NOMO-1 (cell line): ENCODE measurements at regions not wholly inside any gene's neighbourhood (a gene's known extent, or its start where the extent isn't known, plus 50 kb on each side); places are given as distances from the start of the nearest gene placed in this dataset.
"Not testable (repeated sequence)": the region's sequence is repeated elsewhere in the genome, so short reads cannot be mapped to it uniquely, and the experiment has no call there.

Experiments used
- DNase-seq, 2 experiments: peaks; one replicate each; lab custom pipeline; 2025; ENCODE audit not compliant: unreplicated experiment in 2 of 2; lab: John Stamatoyannopoulos, UW

GRCh38 chr10:119996944-119997343 lies 104.4 kb downstream of the SEC23IP start:
- DNase-seq: no peak

- DNase-seq: no peak
Measured at GRCh38 chr10:119997429-119997828, 104.9 kb downstream of the SEC23IP start.

- DNase-seq: no peak
Measured at GRCh38 chr10:120002785-120003184, 110.3 kb downstream of the SEC23IP start.

DNA sequence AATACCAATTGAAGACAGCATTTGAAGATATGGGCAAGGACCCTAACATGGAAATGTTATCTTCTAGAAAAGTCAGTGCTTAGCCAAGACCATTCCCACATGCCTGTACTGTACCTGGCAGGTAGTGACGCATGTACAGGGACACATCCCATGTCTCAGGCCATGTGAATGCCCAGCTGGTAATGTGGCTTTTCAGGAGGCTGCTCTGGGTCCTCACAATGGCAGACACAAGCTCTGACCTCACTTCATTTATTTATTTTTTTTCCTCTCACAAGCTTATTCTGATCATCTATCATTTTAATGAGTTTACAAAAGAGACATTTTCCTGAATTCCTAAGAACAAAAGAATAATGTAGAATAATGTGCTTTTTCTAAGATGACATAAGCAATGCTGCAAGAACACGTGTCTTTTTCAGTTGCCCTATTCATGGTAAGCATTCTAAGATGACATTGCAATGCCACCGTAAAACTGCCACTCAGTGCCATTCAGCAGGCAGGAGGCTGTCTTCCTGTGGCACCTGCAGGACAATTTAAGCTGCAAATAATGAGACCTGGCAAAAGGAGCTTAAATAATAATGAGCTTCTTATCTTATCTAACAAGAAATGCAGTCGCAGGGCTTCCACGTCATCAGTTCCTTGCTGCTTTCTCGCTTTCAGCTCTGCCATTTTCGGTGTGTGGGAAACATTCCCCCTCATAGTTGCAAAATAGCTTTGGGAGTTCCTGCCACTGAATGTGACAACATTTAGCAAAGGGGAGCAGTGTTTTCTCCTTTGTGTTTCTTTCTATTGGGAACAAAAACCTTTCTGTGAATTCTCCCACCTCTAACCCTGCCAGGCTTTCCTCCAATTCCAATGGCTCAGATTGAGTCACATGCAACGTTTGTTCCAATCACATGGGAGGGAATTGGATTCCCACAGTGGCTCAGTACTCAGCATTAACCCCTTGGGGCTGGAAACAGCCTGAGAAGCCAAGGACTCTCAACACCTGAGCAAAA lies 113.0 kb downstream of the SEC23IP start:
- no peak for DNase-seq

GRCh38 chr10:120007261-120007660 lies 114.7 kb downstream of the SEC23IP start:
- no peak for DNase-seq

GRCh38 chr10:120011359-120012130 lies 119.0 kb downstream of the SEC23IP start:
- no peak for DNase-seq

- DNase-seq: no peak
Measured at GRCh38 chr10:120012131-120012400, 119.5 kb downstream of the SEC23IP start.

DNA sequence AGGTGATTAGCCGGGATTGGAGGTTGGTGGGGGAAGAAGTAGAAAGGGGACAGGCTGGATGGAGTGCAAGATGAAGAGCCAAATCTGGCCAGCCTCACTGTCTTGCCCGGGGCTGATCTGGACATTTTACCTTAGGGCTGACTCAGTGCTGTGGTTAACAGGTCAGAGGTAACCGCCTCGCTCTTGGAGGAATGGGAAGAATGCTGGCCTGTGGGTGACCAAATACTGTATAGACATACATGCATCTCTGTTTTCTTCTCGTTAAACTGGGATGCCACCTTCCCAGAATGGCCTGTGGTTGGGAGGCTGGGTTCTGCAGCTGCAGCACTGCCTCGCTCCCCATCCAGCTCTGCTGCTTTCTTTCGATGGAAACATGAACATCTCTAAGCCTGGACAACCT lies 120.0 kb downstream of the SEC23IP start:
- no peak for DNase-seq

- DNase-seq: no peak
Measured at GRCh38 chr10:120014031-120014430, 121.5 kb downstream of the SEC23IP start.

DNA sequence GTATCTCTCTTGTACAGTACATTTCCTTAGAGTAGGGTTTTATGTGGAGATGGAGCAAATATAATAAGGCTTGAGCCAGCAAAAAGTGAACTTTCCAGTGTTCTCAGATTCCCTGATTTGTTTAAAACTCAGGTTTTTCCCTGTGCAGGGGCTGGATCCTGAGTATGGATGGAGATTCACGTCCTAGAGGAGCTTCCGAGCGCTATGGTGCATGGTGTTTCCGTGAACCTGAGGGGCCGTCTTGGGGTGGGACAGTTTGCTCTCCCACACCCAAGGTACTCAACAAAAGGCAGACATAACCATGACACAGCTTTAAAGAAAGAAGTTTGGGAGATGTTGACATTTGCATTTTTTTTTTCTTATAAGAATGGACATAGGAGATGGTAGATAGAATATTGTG lies 122.5 kb downstream of the SEC23IP start:
- no peak for DNase-seq

DNA sequence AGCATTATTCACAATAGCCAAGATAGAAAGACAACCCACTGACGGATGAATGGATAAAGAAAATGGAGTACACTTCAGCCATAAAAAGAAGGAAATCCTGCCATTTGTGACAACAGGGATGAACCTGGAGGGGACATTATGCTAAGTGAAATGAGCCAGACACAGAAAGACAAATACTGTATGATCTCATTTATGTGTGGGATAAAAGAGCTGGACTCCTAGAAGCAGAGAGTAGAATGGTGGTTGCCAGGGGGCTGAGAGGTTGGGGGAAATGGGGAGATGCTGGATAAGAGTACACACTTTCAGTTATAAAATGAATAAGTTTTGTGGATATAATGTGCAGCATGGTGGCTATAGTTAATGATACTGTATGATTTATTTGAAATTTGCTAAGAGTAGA lies 124.4 kb downstream of the SEC23IP start:
- DNase-seq: no peak

DNA sequence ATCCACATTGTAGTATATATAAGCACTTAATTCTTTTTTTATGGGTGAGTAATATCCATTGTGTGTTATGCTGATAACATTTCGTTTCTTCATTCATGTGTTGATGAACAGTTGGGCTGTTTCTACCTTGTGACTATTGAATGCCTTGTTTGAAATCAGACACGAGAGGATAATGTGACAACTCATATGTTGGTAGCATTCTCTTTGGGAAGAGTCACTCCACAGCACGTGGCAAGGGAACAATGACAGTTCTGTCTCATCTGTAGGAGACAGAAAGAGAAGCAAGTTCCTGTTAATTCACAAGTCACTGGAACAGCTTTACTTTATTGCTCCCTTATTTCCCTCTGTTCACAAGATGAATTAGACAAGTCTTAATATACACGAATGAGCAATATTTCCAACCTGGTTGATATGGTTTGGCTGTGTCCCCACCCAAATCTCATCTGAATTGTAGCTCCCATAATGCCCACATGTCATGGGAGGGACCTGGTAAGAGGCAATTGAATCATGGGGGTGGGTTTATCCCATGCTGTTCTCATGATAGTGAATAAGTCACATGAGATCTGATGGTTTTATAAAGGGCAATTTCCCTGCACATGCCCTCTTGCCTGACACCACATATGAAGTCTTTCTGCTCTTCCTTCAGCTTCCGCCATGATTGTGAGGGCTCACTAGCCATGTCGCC lies 125.3 kb downstream of the SEC23IP start:
- DNase-seq: no peak

DNA sequence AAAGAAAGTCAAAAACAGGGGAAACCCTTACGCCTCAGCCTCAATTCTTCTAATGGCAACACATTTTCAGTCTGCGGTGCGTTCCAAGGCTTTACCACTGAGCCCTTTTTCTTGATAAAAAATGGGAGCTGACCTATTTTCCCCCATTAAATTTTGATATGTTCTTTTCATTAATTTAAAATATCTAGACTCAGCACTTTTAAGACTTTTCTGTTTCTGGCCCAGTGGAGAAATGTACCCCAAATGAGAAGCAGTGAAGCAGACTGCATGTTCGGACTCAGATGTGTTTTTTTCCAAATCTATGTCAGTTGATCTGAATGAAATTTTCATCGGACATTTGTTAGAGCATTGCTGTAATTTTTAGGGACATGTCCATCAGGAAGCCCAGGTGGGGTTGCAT lies 126.2 kb downstream of the SEC23IP start:
- no peak for DNase-seq

DNA sequence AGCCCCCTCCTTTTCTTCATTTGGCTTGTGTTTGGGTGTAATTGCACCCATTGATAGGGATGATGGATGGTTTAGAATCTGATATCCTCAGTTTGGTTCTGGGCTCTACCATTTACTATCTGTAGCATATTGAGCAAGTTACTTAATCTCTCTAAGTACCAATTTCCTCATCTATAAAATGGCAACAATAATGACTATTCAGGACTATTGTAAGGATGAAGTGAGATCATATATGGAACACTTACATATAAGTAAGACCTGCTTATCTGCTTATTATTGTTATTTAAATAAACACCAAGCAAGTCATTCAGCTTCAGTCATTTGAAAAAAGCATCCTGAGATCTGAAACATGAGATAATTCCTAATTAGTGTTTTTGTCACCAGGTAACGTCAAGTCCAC lies 127.0 kb downstream of the SEC23IP start:
- DNase-seq: no peak

GRCh38 chr10:120022357-120022756 lies 129.8 kb downstream of the SEC23IP start:
- DNase-seq: no peak

- no peak for DNase-seq
Measured at GRCh38 chr10:120034236-120034635, 141.7 kb downstream of the SEC23IP start.

DNA sequence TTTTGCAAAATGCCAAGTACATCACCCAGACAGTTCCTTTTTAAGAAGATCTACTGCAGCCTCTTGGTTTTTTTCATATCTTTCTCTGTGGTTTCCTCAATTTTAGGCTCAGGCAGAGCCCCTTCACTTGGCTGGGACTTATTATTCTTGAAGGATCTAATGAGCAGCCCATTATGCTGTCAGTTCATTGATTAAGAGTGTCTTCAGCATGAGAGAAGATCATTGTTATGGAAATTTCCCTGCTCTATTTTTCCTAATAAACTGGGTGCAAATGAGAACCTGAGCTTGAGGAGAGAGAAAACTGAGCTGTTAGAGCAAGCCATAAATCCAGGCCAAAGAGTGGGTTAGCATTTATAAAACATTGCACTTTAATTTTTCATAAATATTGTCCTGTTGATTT lies 146.5 kb downstream of the SEC23IP start:
- no peak for DNase-seq

DNA sequence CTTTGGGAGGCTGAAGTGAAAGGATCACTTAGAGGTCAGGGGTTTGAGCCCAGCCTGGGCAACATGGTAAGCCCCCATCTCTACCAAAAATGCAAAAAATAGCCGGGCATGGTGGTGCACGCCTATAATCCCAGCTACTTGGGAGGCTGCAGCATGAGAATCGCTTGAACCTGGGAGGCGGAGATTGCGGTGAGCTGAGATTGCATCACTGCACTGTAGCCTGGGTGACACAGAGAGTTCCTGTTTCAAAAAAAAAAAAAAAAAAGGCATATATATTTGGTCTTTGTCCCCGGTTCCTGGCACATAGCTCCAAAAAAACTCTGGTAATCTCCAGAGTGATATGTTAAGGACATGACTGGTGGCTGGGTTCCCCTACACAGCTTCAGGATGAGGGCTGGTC lies 147.3 kb downstream of the SEC23IP start:
- DNase-seq: peak; percentile 29 to 48

DNA sequence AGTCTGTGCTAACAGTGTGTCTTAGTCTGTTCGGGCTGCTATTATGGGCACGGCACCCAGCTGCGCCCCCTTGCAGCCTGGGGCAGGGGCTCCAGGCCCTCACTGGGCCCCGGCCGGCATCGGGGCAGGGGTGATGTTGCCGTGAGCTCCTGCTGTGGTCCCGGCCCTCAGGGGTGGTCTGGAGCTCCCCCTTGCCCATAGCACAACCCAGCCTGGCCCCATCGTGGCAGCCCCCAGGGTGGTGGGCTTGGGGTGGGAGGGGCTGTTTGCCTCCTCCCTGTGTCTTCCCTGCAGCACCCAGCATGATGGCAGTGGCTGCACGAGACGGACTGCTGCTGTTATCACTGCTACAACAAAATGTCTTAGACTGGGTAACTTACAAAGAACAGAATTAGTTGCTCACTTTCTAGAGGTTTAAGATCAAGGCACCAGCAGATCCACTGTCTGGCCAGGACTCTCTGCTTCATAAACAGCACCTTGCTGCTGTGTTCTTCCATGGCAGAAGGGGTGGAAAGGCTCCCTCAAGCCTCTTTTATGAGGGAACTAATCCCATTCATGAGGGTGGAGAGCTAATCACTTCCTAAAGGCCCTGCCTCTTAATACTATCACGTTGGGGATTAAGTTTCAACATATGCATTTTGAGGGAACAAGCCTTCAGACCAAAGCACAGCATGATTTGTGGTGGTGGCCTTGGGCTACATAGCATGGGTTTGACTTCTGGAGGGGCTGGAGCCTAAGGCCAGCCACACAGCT lies 149.5 kb downstream of the SEC23IP start:
- no peak for DNase-seq

GRCh38 chr10:120042705-120043104 lies 150.2 kb downstream of the SEC23IP start:
- DNase-seq: peak in 1 of 2 experiments; percentile 32

GRCh38 chr10:120047373-120047772 lies 154.8 kb downstream of the SEC23IP start:
- not testable (repeated sequence) for DNase-seq
